HG02970 (cell line): ENCODE measurements at regions not wholly inside any gene's neighbourhood (a gene's known extent, or its start where the extent isn't known, plus 50 kb on each side); places are given as distances from the start of the nearest gene placed in this dataset.

Experiments used
- ATAC-seq: cut with Tn5 transposase; IDR thresholded peaks from one replicate; pipeline ENCODE4 v1.9.1; 2021; ENCODE audit warnings: mild to moderate bottlenecking, moderate library complexity, moderate number of reproducible peaks; ENCODE audit not compliant: unreplicated experiment, low FRiP score

GRCh38 chr13:89955773-89956172 is 1391.7 kb upstream of the MIR17HG start:
- no peak for ATAC-seq

- no peak for ATAC-seq
Measured at GRCh38 chr13:89959074-89959473, 1388.4 kb upstream of the MIR17HG start.

GRCh38 chr13:89965252-89965651 is 1382.2 kb upstream of the MIR17HG start:
- no peak for ATAC-seq

- no peak for ATAC-seq
Measured at GRCh38 chr13:89966524-89966923, 1381.0 kb upstream of the MIR17HG start.

GRCh38 chr13:89967701-89968100 is 1379.8 kb upstream of the MIR17HG start:
- no peak for ATAC-seq

GRCh38 chr13:89968470-89968869 is 1379.0 kb upstream of the MIR17HG start:
- no peak for ATAC-seq

- ATAC-seq: no peak
Measured at GRCh38 chr13:89970353-89970709, 1377.2 kb upstream of the MIR17HG start.

- no peak for ATAC-seq
Measured at GRCh38 chr13:89977203-89977602, 1370.3 kb upstream of the MIR17HG start.

- ATAC-seq: no peak
Measured at GRCh38 chr13:89980896-89981295, 1366.6 kb upstream of the MIR17HG start.

- ATAC-seq: no peak
Measured at GRCh38 chr13:89982407-89983095, 1364.9 kb upstream of the MIR17HG start.

- ATAC-seq: no peak
Measured at GRCh38 chr13:89988206-89988605, 1359.3 kb upstream of the MIR17HG start.

- no peak for ATAC-seq
Measured at GRCh38 chr13:90003566-90003965, 1343.9 kb upstream of the MIR17HG start.

GRCh38 chr13:90008707-90009149 is 1338.8 kb upstream of the MIR17HG start:
- no peak for ATAC-seq

- ATAC-seq: no peak
Measured at GRCh38 chr13:90014038-90014437, 1333.4 kb upstream of the MIR17HG start.

- no peak for ATAC-seq
Measured at GRCh38 chr13:90015565-90016507, 1331.7 kb upstream of the MIR17HG start.

GRCh38 chr13:90016688-90017087 is 1330.8 kb upstream of the MIR17HG start:
- no peak for ATAC-seq

GRCh38 chr13:90020536-90021070 is 1326.9 kb upstream of the MIR17HG start:
- ATAC-seq: no peak

GRCh38 chr13:90027409-90027808 is 1320.1 kb upstream of the MIR17HG start:
- ATAC-seq: no peak

GRCh38 chr13:90032313-90032712 is 1315.2 kb upstream of the MIR17HG start:
- ATAC-seq: no peak

- ATAC-seq: no peak
Measured at GRCh38 chr13:90032841-90033493, 1314.5 kb upstream of the MIR17HG start.

- ATAC-seq: no peak
Measured at GRCh38 chr13:90039516-90039915, 1308.0 kb upstream of the MIR17HG start.
